ENCODE measurements at regions not wholly inside any gene's neighbourhood (a gene's known extent, or its start where the extent isn't known, plus 50 kb on each side); places are given as distances from the start of the nearest gene placed in this dataset.

DNA sequence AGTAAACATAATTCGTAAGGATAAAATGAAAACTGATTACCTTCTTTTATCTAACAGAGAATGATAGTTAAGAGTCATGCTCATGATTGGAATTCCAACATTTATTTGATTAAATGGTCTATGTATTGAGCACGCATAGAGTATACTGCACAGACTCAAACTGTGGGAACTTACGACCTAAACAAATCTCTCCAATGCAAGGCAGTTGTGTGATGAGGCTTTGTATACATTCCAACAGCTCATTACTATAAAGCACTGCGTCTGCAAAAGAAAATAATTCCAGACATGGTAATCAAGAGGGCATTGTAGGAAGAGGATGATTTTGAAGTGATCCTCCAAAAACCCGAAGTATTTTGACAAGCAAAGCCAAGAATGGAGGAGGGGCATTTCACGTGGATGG, 169.5 kb downstream of the NUFIP1 start:
- Histone ChIP-seq H3K4me3 (ENCODE audit: low read length) (no peak overlapping the region), H3K27ac (ENCODE audit: low read length) (no peak overlapping the region), H3K9me3 (ENCODE audit: control insufficient read depth, insufficient read depth, low read length) (no peaks in the 10 kb centered on the region), H3K4me1 (ENCODE audit: control insufficient read depth, insufficient read depth, low read length) (no peaks in the 10 kb centered on the region), H3K27me3 (ENCODE audit: control insufficient read depth, insufficient read depth, low read length) (no peaks in the 10 kb centered on the region), H3K36me3 (ENCODE audit: control insufficient read depth, insufficient read depth, low read length) (no peaks in the 10 kb centered on the region)
- no peak overlapping the region for H3K4me3 Mint-ChIP-seq
- no peak for ATAC-seq
- H3K9me3 Mint-ChIP-seq: no peaks in the 10 kb centered on the region
- no peak for DNase-seq
- no peak for TF ChIP-seq CTCF (IDR thresholded peaks at IDR 0.05)
- intact Hi-C loops (cut with micrococcal nuclease): no loop called here
- no peak overlapping the region for H3K27ac Mint-ChIP-seq
- H3K27me3 Mint-ChIP-seq (ENCODE audit: low read depth in 2 of 2): peaks cover 0 to 10% of the 10 kb centered on the region in 2 donors
- no peaks in the 10 kb centered on the region for H3K36me3 Mint-ChIP-seq
- H3K4me1 Mint-ChIP-seq: no peaks in the 10 kb centered on the region
- 93% methylated on average over 3 of the region's 6 CpGs for WGBS (ENCODE audit: insufficient coverage)

GRCh38 chr13:44819245-44819644, 170.0 kb downstream of the NUFIP1 start:
- no peaks in the 10 kb centered on the region for H3K36me3 Mint-ChIP-seq
- 48% methylated on average over 2 of the region's 3 CpGs for WGBS (ENCODE audit: insufficient coverage)
- Histone ChIP-seq H3K4me3 (ENCODE audit: low read length) (no peak overlapping the region), H3K27ac (ENCODE audit: low read length) (no peak overlapping the region), H3K9me3 (ENCODE audit: control insufficient read depth, insufficient read depth, low read length) (no peaks in the 10 kb centered on the region), H3K27me3 (ENCODE audit: control insufficient read depth, insufficient read depth, low read length) (no peaks in the 10 kb centered on the region), H3K4me1 (ENCODE audit: control insufficient read depth, insufficient read depth, low read length) (no peaks in the 10 kb centered on the region), H3K36me3 (ENCODE audit: control insufficient read depth, insufficient read depth, low read length) (no peaks in the 10 kb centered on the region)
- H3K27ac Mint-ChIP-seq: no peak overlapping the region
- no peak overlapping the region for H3K4me3 Mint-ChIP-seq
- TF ChIP-seq CTCF (IDR thresholded peaks at IDR 0.05): no peak
- DNase-seq (no peak), ATAC-seq (no peak)
- intact Hi-C loops (cut with micrococcal nuclease): no loop called here
- no peaks in the 10 kb centered on the region for H3K4me1 Mint-ChIP-seq
- no peaks in the 10 kb centered on the region for H3K9me3 Mint-ChIP-seq
- peaks cover 0 to 10% of the 10 kb centered on the region in 2 donors for H3K27me3 Mint-ChIP-seq (ENCODE audit: low read depth in 2 of 2)

- DNase-seq: peak in 1 of 2 donors; percentile 6
- no peak overlapping the region for H3K27ac Mint-ChIP-seq
- peaks cover 8 to 10% of the 10 kb centered on the region in 2 donors for H3K27me3 Mint-ChIP-seq (ENCODE audit: low read depth in 2 of 2)
- intact Hi-C loops (cut with micrococcal nuclease): no loop called here
- no peaks in the 10 kb centered on the region for H3K9me3 Mint-ChIP-seq
- no peak overlapping the region for H3K27ac ChIP-seq (ENCODE audit: low read length)
- no peaks in the 10 kb centered on the region for H3K36me3 ChIP-seq (ENCODE audit: control insufficient read depth, insufficient read depth, low read length)
- ATAC-seq: no peak
- TF ChIP-seq CTCF (IDR thresholded peaks at IDR 0.05): no peak
- H3K4me1 Mint-ChIP-seq: no peaks in the 10 kb centered on the region
- H3K9me3 ChIP-seq (ENCODE audit: control insufficient read depth, insufficient read depth, low read length): no peaks in the 10 kb centered on the region
- no peaks in the 10 kb centered on the region for H3K27me3 ChIP-seq (ENCODE audit: control insufficient read depth, insufficient read depth, low read length)
- H3K36me3 Mint-ChIP-seq: no peaks in the 10 kb centered on the region
- no peak overlapping the region for H3K4me3 ChIP-seq (ENCODE audit: low read length)
- no peaks in the 10 kb centered on the region for H3K4me1 ChIP-seq (ENCODE audit: control insufficient read depth, insufficient read depth, low read length)
- no peak overlapping the region for H3K4me3 Mint-ChIP-seq
- WGBS (ENCODE audit: insufficient coverage): 71% methylated on average over 6 of the region's 6 CpGs
These were observed 170.8 kb downstream of the NUFIP1 start for GRCh38 chr13:44818428-44818827.

DNA sequence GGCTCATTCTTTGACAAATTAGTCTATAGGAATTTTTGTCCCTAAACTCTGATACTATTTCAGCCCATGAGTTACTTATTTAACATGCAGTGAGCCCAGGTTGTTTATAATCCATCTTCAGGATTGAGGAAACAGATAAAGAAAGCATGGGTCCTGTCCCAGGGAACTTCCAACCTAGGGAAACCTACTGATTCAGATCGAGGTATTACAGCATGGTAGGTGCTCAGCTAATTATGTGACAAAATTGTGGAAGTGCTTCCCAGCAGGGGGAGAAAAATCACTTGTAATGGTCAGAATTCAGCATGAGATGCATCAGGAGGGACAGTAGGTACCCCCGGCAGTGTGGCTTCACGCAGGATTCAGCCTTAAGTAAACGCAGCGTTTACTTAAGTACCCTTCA, 171.3 kb downstream of the NUFIP1 start:
- H3K36me3 ChIP-seq (ENCODE audit: control insufficient read depth, insufficient read depth, low read length): no peaks in the 10 kb centered on the region
- intact Hi-C loops (cut with micrococcal nuclease): no loop called here
- H3K4me3 ChIP-seq (ENCODE audit: low read length): no peak overlapping the region
- Mint-ChIP-seq H3K9me3 (no peaks in the 10 kb centered on the region), H3K27me3 (ENCODE audit: low read depth in 2 of 2) (peaks cover 12% of the 10 kb centered on the region in 2 donors), H3K4me1 (no peaks in the 10 kb centered on the region), H3K4me3 (no peak overlapping the region), H3K36me3 (no peaks in the 10 kb centered on the region), H3K27ac (no peak overlapping the region)
- no peak overlapping the region for H3K27ac ChIP-seq (ENCODE audit: low read length)
- no peak for ATAC-seq
- 92% methylated on average over 5 of the region's 5 CpGs for WGBS (ENCODE audit: insufficient coverage)
- no peaks in the 10 kb centered on the region for H3K27me3 ChIP-seq (ENCODE audit: control insufficient read depth, insufficient read depth, low read length)
- no peaks in the 10 kb centered on the region for H3K9me3 ChIP-seq (ENCODE audit: control insufficient read depth, insufficient read depth, low read length)
- DNase-seq: no peak
- no peaks in the 10 kb centered on the region for H3K4me1 ChIP-seq (ENCODE audit: control insufficient read depth, insufficient read depth, low read length)
- no peak for TF ChIP-seq CTCF (IDR thresholded peaks at IDR 0.05)
